IMR-90 (cell line): ENCODE measurements at regions not wholly inside any gene's neighbourhood (a gene's known extent, or its start where the extent isn't known, plus 50 kb on each side); places are given as distances from the start of the nearest gene placed in this dataset.

Experiments
- ATAC-seq: fragments of 200-7000 bp; cut with Tn5 transposase; 2 replicates; pipeline ENCODE4 v1.9.1; 2020; ENCODE audit warnings: low read depth, mild to moderate bottlenecking, moderate library complexity
- BruUV-seq: library from RNA; stranded (reverse); fragments of 400-500 nt; replicated peaks from 2 replicates; lab custom pipeline; 2021; lab: Mats Ljungman, UMichigan
- CTCF ChIA-PET: fragments of 300-600 bp; formaldehyde crosslinking; extraction: SDS; loops from one replicate; lab custom pipeline; 2021; ENCODE audit warnings: antibody characterized with exemption; lab: Yijun Ruan, JAX
- POLR2A ChIA-PET: fragments of 300-600 bp; sonication (Branson Sonifier 250); formaldehyde crosslinking; loops from one replicate; lab custom pipeline; 2022; ENCODE audit warnings: antibody characterized with exemption; ENCODE audit not compliant: unreplicated experiment; lab: Charles Lee
- DNase-seq: peaks from one replicate; pipeline ENCODE4 v3.0.0; 2013
- H2AFZ ChIP-seq: replicated peaks from 2 replicates; pipeline ENCODE3; 2013; ENCODE audit warnings: low read length, mild to moderate bottlenecking; ENCODE audit not compliant: poor library complexity
- H2AK5ac ChIP-seq: 2 replicates; pipeline ENCODE4 v1.6.1; 2013; ENCODE audit warnings: low read depth, low read length, inconsistent platforms
- H2AK9ac ChIP-seq: replicated peaks from 2 replicates; pipeline ENCODE3; 2013; ENCODE audit warnings: mild to moderate bottlenecking, low read depth, low read length, moderate library complexity; ENCODE audit not compliant: poor library complexity
- H2BK120ac ChIP-seq: 2 replicates; pipeline ENCODE4 v1.6.1; 2013; ENCODE audit warnings: low read depth, low read length, inconsistent platforms
- H2BK15ac ChIP-seq: 3 replicates; pipeline ENCODE4 v1.6.1; 2013; ENCODE audit warnings: low read depth, low read length, inconsistent platforms
- H2BK20ac ChIP-seq: 2 replicates; pipeline ENCODE4 v1.6.1; 2013; ENCODE audit warnings: low read depth, mild to moderate bottlenecking, inconsistent platforms, low read length, moderate library complexity
- H2BK5ac ChIP-seq: 2 replicates; pipeline ENCODE4 v1.6.1; 2013; ENCODE audit warnings: mild to moderate bottlenecking, low read depth, low read length, inconsistent platforms; ENCODE audit not compliant: poor library complexity, severe bottlenecking
- H3K14ac ChIP-seq: replicated peaks from 2 replicates; pipeline ENCODE4 v1.6.1; 2013; ENCODE audit warnings: low read depth, low read length, inconsistent platforms
- H3K18ac ChIP-seq: 2 replicates; pipeline ENCODE4 v1.6.1; 2013; ENCODE audit warnings: low read depth, low read length, control low read depth
- H3K23ac ChIP-seq: 2 replicates; pipeline ENCODE4 v1.6.1; 2013; ENCODE audit warnings: low read depth, low read length, inconsistent platforms
- H3K27ac ChIP-seq: 2 replicates; pipeline ENCODE4 v1.5.1; 2013; ENCODE audit warnings: mild to moderate bottlenecking, control low read depth, low read length; ENCODE audit not compliant: insufficient read depth
- H3K27me3 ChIP-seq: 2 replicates; pipeline ENCODE4 v1.6.1; 2013; ENCODE audit warnings: low read length; ENCODE audit not compliant: control insufficient read depth, insufficient read depth
- H3K36me3 ChIP-seq: 2 replicates; pipeline ENCODE4 v1.6.1; 2013; ENCODE audit warnings: low read length, mixed read lengths; ENCODE audit not compliant: control insufficient read depth, insufficient read depth
- H3K4ac ChIP-seq: 2 replicates; pipeline ENCODE4 v1.6.1; 2013; ENCODE audit warnings: low read depth, low read length, inconsistent platforms
- H3K4me1 ChIP-seq: 2 replicates; pipeline ENCODE4 v1.6.1; 2013; ENCODE audit warnings: low read length, mixed read lengths; ENCODE audit not compliant: control insufficient read depth, insufficient read depth
- H3K4me2 ChIP-seq: 2 replicates; pipeline ENCODE4 v1.6.1; 2013; ENCODE audit warnings: low read depth, mild to moderate bottlenecking, control low read depth, low read length, moderate library complexity
- H3K4me3 ChIP-seq: 2 replicates; pipeline ENCODE4 v1.5.1; 2013; ENCODE audit warnings: low read depth, mild to moderate bottlenecking, control low read depth, low read length, moderate library complexity; ENCODE audit not compliant: insufficient read depth
- H3K56ac ChIP-seq: 2 replicates; pipeline ENCODE4 v1.6.1; 2013; ENCODE audit warnings: low read length, inconsistent platforms; ENCODE audit not compliant: insufficient read depth; ENCODE audit errors: extremely low read depth
- H3K79me1 ChIP-seq, 2 experiments: 2 replicates each; pipeline ENCODE4 v1.6.1; 2013; ENCODE audit warnings: low read length in 2 of 2, inconsistent platforms in 1 of 2, low read depth in 1 of 2
- H3K9ac ChIP-seq: 2 replicates; pipeline ENCODE4 v1.6.1; 2013; ENCODE audit warnings: low read depth, low read length, control low read depth
- H3K9me1 ChIP-seq: 2 replicates; pipeline ENCODE4 v1.6.1; 2013; ENCODE audit warnings: low read length, inconsistent platforms; ENCODE audit not compliant: insufficient read depth
- H3K9me3 ChIP-seq: 2 replicates; pipeline ENCODE4 v1.6.1; 2013; ENCODE audit warnings: low read length; ENCODE audit not compliant: control insufficient read depth, insufficient read depth
- H4K20me1 ChIP-seq: 2 replicates; pipeline ENCODE4 v1.6.1; 2013; ENCODE audit warnings: low read length, inconsistent platforms; ENCODE audit not compliant: insufficient read depth
- H4K5ac ChIP-seq: 2 replicates; pipeline ENCODE4 v1.6.1; 2013; ENCODE audit warnings: mild to moderate bottlenecking, low read depth, low read length, control low read depth
- H4K8ac ChIP-seq, 2 experiments: 2 replicates each; pipeline ENCODE4 v1.6.1; 2013; ENCODE audit warnings: low read depth in 2 of 2, low read length in 2 of 2, control low read depth in 1 of 2, inconsistent platforms in 1 of 2
- H4K91ac ChIP-seq: 2 replicates; pipeline ENCODE4 v1.6.1; 2013; ENCODE audit warnings: low read depth, low read length, inconsistent platforms; ENCODE audit not compliant: insufficient read depth
- BHLHE40 ChIP-seq: fragments of 150-350 bp; IDR thresholded peaks from 2 replicates; pipeline ENCODE4 v1.6.1; 2016; ENCODE audit warnings: mild to moderate bottlenecking, low read depth, low read length
- CEBPB ChIP-seq: IDR thresholded peaks from 2 replicates; pipeline ENCODE4 v1.6.1; 2012; ENCODE audit warnings: low read depth, low read length, improper control_type of control experiment
- CHD1 ChIP-seq: IDR thresholded peaks from 2 replicates; pipeline ENCODE4 v1.6.1; 2012; ENCODE audit warnings: low read depth, low read length, improper control_type of control experiment
- CTCF ChIP-seq: conservative IDR thresholded peaks from 2 replicates; pipeline ENCODE4 v1.5.1; 2012; ENCODE audit warnings: mild to moderate bottlenecking, low read depth, low read length, improper control_type of control experiment
- ELK1 ChIP-seq: fragments of 150-350 bp; IDR thresholded peaks from 2 replicates; pipeline ENCODE4 v1.6.1; 2016; ENCODE audit warnings: low read depth, mild to moderate bottlenecking, low read length, moderate library complexity, borderline replicate concordance
- FOS ChIP-seq: fragments of 150-350 bp; IDR thresholded peaks from 2 replicates; pipeline ENCODE4 v1.6.1; 2016; ENCODE audit warnings: low read depth, low read length
- MAFK ChIP-seq: IDR thresholded peaks from 2 replicates; pipeline ENCODE4 v1.6.1; 2012; ENCODE audit warnings: low read depth, low read length, improper control_type of control experiment
- MAZ ChIP-seq: IDR thresholded peaks from 2 replicates; pipeline ENCODE4 v1.6.1; 2012; ENCODE audit warnings: low read depth, mild to moderate bottlenecking, low read length, improper control_type of control experiment, moderate library complexity, borderline replicate concordance
- NFE2L2 ChIP-seq: fragments of 150-350 bp; IDR thresholded peaks from 2 replicates; pipeline ENCODE4 v1.6.1; 2016; ENCODE audit warnings: low read depth, mild to moderate bottlenecking, low read length
- RCOR1 ChIP-seq: IDR thresholded peaks from 2 replicates; pipeline ENCODE4 v1.6.1; 2012; ENCODE audit warnings: mild to moderate bottlenecking, low read length, improper control_type of control experiment; ENCODE audit not compliant: insufficient replicate concordance
- RFX5 ChIP-seq: IDR thresholded peaks from 2 replicates; pipeline ENCODE4 v1.8.0; 2012; ENCODE audit warnings: low read depth, mild to moderate bottlenecking, low read length, moderate library complexity
- SMC3 ChIP-seq: fragments of 150-350 bp; IDR thresholded peaks from 2 replicates; pipeline ENCODE4 v1.6.1; 2016; ENCODE audit warnings: low read depth, mild to moderate bottlenecking, antibody characterized with exemption, low read length, moderate library complexity
- USF2 ChIP-seq: fragments of 150-350 bp; IDR thresholded peaks from 2 replicates; pipeline ENCODE4 v1.6.1; 2017; ENCODE audit warnings: mild to moderate bottlenecking, antibody characterized with exemption, low read length, low read depth
- WGBS, 2 experiments: methylation state at CpG; one replicate each; pipeline versions ENCODE4 v1.1.5 to v1.1.7; 2013; ENCODE audit warnings: missing lambda C conversion rate in 2 of 2; ENCODE audit not compliant: insufficient read length in 1 of 2; ENCODE audit errors: extremely low coverage in 2 of 2; 5-methylcytosine and 5-hydroxymethylcytosine counted together
- dilution Hi-C: fragments of 300-500 bp; cut with HindIII; formaldehyde crosslinking; loops from one replicate; pipeline ENCODE4 v1.14.3; 2018; ENCODE audit warnings: low sequenced_read_pairs; ENCODE audit not compliant: unreplicated experiment
- in situ Hi-C: fragments of 300-500 bp; cut with MboI; formaldehyde crosslinking; loops from 3 replicates; pipeline ENCODE4 v1.14.3; 2019; ENCODE audit warnings: low sequenced_read_pairs, inconsistent platforms, mixed read lengths
- intact Hi-C: fragments of 100-400 bp; cut with micrococcal nuclease; formaldehyde crosslinking; loops from 2 replicates; pipeline ENCODE4 v1.10.0; 2022

- Histone ChIP-seq H2BK5ac (no peak overlapping the region), H4K20me1 (no peaks in the 10 kb centered on the region), H2AK9ac (no peak overlapping the region), H3K23ac (no peak overlapping the region), H3K36me3 (no peaks in the 10 kb centered on the region), H3K79me1 (no peaks in the 10 kb centered on the region), H2BK20ac (no peak overlapping the region), H3K4me2 (no peak overlapping the region), H3K9me1 (no peaks in the 10 kb centered on the region), H3K4ac (no peak overlapping the region), H2AFZ (no peak overlapping the region), H4K5ac (no peak overlapping the region), H3K27ac (no peak overlapping the region), H3K9ac (no peak overlapping the region), H3K18ac (no peak overlapping the region), H2BK120ac (no peak overlapping the region), H4K91ac (no peak overlapping the region), H3K9me3 (no peaks in the 10 kb centered on the region), H3K4me3 (no peak overlapping the region), H3K56ac (no peak overlapping the region), H4K8ac (no peak overlapping the region), H2BK15ac (no peak overlapping the region), H3K27me3 (no peaks in the 10 kb centered on the region), H2AK5ac (no peak overlapping the region), H3K4me1 (no peaks in the 10 kb centered on the region), H3K14ac (no peak overlapping the region)
- intact Hi-C loops, result loop anchor here (5.0 kb wide), 1 partner anchor 749 kb away; no protein-coding TSS in a partner anchor
- CTCF ChIA-PET, result no interaction called here
- in situ Hi-C loops, result no loop called here
- no TSS peak for BruUV-seq
- POLR2A ChIA-PET, result no interaction called here
- TF ChIP-seq RCOR1, result no peak
- TF ChIP-seq MAZ, result no peak
- no peak for TF ChIP-seq RFX5
- TF ChIP-seq SMC3, result no peak
- no peak for TF ChIP-seq CEBPB
- TF ChIP-seq BHLHE40, result no peak
- TF ChIP-seq FOS, result no peak
- TF ChIP-seq MAFK, result no peak
- TF ChIP-seq USF2, result no peak
- no peak for TF ChIP-seq CTCF
- no peak for TF ChIP-seq ELK1
- TF ChIP-seq NFE2L2, result no peak
- no peak for TF ChIP-seq CHD1
- ATAC-seq (no peak), DNase-seq (no peak)
- dilution Hi-C loops, result no loop called here
- no CpG with 5 or more reads among the region's 1 CpG for WGBS, 2 experiments
Observed at GRCh38 chr11:92462821-92463220, 238.2 kb downstream of the FAT3 start.
